ENCODE measurements at regions not wholly inside any gene's neighbourhood (a gene's known extent, or its start where the extent isn't known, plus 50 kb on each side); places are given as distances from the start of the nearest gene placed in this dataset.

DNA sequence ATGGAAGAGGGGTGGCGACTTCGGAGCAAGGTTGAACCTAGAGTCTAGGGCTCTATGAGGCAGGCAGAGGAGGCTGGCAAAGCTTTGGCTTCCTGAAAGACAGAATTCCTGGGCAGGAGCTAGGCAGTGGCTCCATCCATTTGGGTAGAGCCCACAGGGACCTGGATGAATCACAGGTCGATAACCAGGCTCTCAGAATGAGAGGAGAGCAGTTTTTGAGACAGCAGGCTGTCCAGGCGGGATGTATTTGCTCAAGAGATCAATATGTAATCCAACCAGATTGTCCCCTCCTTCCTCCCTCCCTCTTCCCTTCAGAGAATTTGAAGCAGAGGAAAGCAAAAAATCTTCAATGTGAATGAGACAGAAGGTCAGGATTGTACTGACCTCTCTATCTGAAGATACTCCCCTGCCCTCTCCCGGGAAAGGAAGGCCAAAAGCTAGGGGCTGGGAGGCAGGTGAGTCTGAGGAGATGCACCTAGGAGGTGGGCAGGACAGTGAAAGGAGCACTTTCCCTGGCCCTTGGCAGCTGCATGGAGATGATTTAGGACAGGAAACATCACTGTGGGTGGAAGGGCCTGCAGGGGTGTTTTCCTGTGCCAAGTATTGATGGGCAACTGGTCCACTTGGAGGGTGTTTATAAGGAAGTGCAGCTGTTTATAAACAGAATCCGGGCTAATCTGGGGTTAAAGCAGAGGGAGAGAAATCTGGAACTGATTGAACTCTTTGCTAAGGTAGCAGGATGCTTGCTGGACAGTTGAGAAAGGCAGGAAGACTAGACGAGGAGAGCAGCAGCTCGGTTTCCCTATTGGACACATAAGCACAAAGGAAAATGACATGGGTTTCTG is 212.4 kb upstream of the LRFN2 start:
- Mint-ChIP-seq H3K4me3 (no peak overlapping the region), H3K4me1 (peaks cover 12 to 25% (median 21%) of the 10 kb centered on the region in 3 donors), H3K27ac (no peak overlapping the region), H3K9me3 (no peaks in the 10 kb centered on the region), H3K36me3 (no peaks in the 10 kb centered on the region), H3K27me3 (peaks cover 0 to 10% (median 4%) of the 10 kb centered on the region in 3 donors)
- no peak for ATAC-seq (ENCODE audit: low read depth in 2 of 2)
- DNase-seq: no peak

DNA sequence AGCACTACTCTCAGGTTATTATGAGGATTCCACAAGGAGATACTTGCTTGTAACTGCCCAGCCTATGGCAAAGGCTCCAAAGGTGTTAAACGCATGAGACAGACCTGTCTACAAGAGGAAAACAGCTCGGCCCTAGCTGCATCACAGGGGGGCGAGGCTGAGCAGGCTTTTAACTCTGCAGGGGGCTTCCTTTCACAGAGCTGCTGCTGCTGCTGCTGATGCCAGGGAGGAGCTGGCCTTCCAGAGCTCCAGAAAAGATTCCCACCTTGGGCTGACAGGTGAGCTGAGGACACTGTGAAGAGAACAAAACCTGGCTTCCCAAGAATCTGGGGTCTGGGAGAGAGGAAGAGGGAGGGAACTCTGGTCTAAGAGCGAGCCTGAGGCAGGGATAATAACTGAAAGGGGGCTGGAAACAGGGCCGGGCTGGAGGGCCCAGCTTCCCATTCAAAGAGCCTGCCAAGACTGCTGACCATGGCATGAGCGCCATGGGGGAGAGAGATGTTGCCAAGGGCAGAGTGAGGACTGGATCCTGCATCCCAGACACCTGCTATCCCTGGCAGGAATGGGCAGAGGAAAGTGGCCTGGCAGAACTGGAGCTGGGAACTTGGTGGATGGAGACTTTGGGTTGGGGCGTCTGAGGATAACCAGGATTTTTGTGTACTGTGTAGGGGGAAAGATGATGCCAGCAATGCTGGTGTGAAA is 211.1 kb upstream of the LRFN2 start:
- Mint-ChIP-seq H3K4me3 (no peak overlapping the region), H3K9me3 (no peaks in the 10 kb centered on the region), H3K27ac (no peak overlapping the region), H3K4me1 (peaks cover 3 to 15% (median 8%) of the 10 kb centered on the region in 3 donors), H3K27me3 (peaks cover 0 to 10% (median 4%) of the 10 kb centered on the region in 3 donors), H3K36me3 (no peaks in the 10 kb centered on the region)
- no peak for ATAC-seq (ENCODE audit: low read depth in 2 of 2)
- no peak for DNase-seq

DNA sequence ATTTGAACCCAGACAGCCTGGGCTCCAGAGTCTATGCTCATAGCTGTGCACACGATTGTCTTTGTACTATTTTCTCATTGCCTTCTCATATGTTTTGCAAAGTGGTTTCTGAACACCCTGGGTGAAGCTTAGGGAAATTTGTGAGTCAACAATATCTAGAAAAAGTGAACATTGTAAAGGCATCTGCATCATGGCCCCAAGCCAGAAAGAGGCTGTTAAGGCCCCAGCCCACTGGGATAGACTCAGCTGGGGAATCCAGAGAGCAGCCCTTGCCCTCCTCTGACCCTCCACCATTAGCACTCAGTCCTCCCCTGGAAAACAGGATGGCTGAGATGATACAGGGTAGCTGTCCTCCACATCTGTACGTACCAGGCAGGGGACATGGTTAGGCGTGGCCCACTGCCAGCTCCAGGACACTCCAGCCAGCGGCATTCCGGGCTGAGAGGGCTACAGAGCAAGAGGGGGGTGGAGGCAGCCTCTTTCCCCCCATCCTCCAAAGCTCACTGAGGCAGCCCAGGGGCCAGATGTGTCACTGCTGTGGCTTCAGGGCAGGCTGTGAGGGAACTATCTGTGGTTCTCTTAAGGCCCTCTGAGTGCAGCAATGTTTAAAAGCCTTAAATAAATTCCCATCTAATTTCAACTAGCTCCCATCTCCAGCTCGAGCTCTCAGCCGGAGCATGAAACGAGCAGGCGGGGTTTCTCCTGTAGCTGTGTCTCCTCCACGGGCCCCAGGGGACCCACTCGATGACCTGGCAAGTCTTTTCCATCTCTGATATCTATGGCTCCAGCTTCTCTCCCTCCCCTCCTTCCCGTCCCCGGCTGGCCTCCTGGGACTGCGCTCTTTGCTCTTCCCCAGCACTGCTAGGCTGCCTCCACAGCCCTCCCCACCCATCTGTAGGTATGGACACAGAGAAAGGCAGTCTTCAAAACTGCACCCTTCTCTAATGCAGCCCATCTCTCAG is 209.4 kb upstream of the LRFN2 start:
- no peak for ATAC-seq (ENCODE audit: low read depth in 2 of 2)
- Mint-ChIP-seq H3K4me1 (peaks cover 0 to 2% (median 2%) of the 10 kb centered on the region in 3 donors), H3K4me3 (no peak overlapping the region), H3K27me3 (peaks cover 0 to 16% (median 4%) of the 10 kb centered on the region in 3 donors), H3K27ac (no peak overlapping the region), H3K9me3 (no peaks in the 10 kb centered on the region), H3K36me3 (no peaks in the 10 kb centered on the region)
- DNase-seq: no peak

DNA sequence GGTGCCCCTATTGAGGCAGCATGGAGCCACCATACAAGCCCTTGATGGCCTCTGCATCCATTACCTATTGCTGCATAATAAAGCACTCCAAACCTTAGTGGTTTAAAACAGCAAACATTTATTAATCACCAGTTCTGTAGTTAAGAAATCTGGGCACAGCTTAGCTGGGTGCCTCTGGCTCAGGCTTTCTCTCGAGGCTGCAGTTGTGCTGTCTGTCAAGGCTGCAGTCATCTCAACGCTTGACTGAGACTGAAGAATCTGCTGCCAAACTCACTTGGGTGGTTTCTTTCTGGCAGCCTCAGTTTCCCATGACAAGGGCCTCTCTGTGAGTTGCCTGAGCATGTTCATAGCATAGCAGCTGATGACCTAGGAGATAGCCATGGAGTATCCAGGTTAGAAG is 207.4 kb upstream of the LRFN2 start:
- no peak for DNase-seq
- peaks cover 0 to 17% (median 4%) of the 10 kb centered on the region in 3 donors for H3K27me3 Mint-ChIP-seq
- no peak for ATAC-seq (ENCODE audit: low read depth in 2 of 2)
- no peaks in the 10 kb centered on the region for H3K4me1 Mint-ChIP-seq
- H3K36me3 Mint-ChIP-seq: no peaks in the 10 kb centered on the region
- no peak overlapping the region for H3K4me3 Mint-ChIP-seq
- H3K27ac Mint-ChIP-seq: no peak overlapping the region
- H3K9me3 Mint-ChIP-seq: no peaks in the 10 kb centered on the region

DNA sequence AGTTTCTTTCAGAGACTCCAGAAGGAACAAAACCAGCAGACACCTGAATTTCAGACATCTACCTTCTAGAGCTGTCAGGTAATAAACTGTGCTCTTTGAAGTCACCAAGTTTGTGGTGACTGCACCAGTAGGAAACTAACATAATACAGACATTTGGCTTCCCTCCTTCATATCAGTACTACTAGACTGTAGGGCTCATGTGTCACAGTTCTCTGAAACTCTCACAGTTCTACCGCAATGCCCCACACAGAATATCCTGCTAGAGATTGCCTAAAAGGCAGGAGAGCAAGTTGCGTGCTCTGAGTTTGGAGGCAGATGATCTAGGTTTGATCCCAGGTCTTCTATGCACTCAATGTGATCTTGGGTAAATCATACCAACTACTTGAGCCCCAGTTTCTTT is 205.0 kb upstream of the LRFN2 start:
- no peak for ATAC-seq (ENCODE audit: low read depth in 2 of 2)
- Mint-ChIP-seq H3K27me3 (peaks cover 0 to 7% (median 0%) of the 10 kb centered on the region in 3 donors), H3K27ac (peak overlapping the region in 1 of 6 donors; percentile 49), H3K36me3 (no peaks in the 10 kb centered on the region), H3K4me3 (no peak overlapping the region), H3K9me3 (no peaks in the 10 kb centered on the region), H3K4me1 (peaks cover 7 to 10% (median 9%) of the 10 kb centered on the region in 3 donors)
- no peak for DNase-seq

DNA sequence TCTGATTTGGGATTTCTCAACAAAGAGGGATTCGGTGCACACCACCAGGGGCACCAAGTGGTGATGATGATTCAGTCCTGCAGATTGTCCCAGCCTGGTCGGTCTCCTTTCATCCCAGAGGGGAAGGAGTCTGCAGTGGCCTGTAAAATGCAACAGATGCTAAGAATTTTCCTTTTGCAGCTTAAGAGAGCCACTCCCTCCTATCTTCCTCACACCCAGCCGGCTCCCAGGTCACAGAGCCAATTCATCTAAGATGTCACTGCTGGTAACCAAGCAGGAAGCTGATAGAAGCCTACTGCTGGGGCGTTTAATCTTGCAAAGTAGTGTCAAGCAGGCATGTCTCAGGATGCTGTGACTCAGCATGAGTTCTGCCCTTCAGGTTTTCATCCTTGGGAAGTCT is 203.8 kb upstream of the LRFN2 start:
- peaks cover 0 to 7% (median 0%) of the 10 kb centered on the region in 3 donors for H3K27me3 Mint-ChIP-seq

DNA sequence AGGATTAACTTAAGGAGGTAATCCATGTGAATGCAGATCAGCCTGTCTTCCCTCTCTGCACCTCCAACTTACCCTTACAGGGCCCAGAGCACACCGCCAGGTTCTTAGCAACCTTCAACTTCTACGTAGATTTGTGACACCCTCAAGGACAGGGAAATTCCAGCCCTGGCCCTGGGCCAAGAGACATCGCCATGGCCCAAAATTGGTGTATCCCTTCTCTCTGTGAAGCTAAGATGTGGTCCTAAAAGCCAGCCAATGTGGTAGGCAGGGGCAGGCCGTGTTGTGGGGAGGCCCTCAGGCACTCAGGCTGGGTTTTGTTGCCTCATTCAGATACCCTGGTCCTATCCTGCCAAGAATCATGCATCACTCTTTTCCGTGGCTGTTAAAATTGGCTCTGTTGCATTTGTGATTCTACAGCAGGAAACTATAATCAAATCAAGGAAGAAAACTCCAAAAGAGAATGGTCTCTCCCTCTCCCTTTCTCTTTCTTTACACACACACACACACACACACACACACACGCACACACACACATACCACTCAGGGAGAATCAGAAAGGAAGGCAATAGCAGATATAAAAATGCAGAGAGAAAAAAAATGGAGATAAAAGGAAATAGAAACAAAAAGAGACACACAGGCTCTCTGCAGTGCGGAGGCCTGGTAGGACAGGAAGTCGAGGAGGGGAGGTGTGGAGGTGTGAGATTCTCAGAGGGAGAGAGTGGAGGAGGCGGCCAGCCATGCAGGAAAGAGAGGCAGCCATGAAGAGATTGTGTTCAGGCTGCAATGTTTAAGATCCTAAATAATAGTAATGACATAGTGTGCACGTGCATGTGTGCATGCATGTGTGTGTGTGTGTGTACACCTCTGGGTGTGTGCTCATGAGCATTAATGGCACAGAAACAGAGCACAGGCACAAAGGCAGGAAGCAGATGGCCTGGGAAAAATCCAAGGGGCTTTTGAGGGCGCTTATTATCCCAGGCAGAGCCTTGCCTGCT is 201.8 kb upstream of the LRFN2 start:
- H3K4me1 Mint-ChIP-seq: peaks cover 7 to 10% (median 9%) of the 10 kb centered on the region in 3 donors
- ATAC-seq (ENCODE audit: low read depth in 2 of 2): no peak
- H3K9me3 Mint-ChIP-seq: no peaks in the 10 kb centered on the region
- peak overlapping the region in 2 of 8 donors; percentile 35 to 36 for H3K4me3 Mint-ChIP-seq
- H3K27ac Mint-ChIP-seq: peak overlapping the region in 5 of 6 donors; percentile 7 to 85 (median 73)
- no peaks in the 10 kb centered on the region for H3K36me3 Mint-ChIP-seq
- no peak for DNase-seq
- peaks cover 4 to 7% (median 7%) of the 10 kb centered on the region in 3 donors for H3K27me3 Mint-ChIP-seq

More for the DNA sequence above, 203.8 kb upstream of the LRFN2 start:
- no peaks in the 10 kb centered on the region for H3K36me3 Mint-ChIP-seq
- H3K4me1 Mint-ChIP-seq: peaks cover 7 to 10% (median 9%) of the 10 kb centered on the region in 3 donors
- H3K27ac Mint-ChIP-seq: peak overlapping the region in 1 of 6 donors; percentile 9
- DNase-seq (no peak), ATAC-seq (ENCODE audit: low read depth in 2 of 2) (no peak)
- no peaks in the 10 kb centered on the region for H3K9me3 Mint-ChIP-seq
- no peak overlapping the region for H3K4me3 Mint-ChIP-seq

DNA sequence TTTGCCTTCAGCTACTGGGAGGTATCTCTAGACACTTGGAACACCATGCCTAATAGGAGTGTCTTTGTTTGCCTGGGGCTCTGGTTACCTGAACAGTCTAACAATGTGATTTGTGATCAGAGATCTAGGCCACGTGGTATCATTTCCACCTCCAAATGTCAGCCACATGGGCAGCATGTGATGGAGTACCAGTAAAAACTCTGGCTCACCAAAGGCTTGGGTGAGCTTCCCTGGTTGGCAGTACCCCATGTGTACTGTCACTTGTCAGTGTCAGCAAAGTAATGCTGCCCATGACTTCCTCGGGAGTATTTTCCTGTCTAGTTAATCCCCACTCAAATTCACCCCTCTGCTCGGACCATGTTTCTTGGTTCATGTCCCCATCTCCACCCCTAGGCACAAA is 195.2 kb upstream of the LRFN2 start:
- H3K36me3 Mint-ChIP-seq: no peaks in the 10 kb centered on the region
- H3K4me3 Mint-ChIP-seq: no peak overlapping the region
- no peak overlapping the region for H3K27ac Mint-ChIP-seq
- ATAC-seq (ENCODE audit: low read depth in 2 of 2) (no peak), DNase-seq (no peak)
- H3K27me3 Mint-ChIP-seq: peaks cover 0 to 7% (median 4%) of the 10 kb centered on the region in 3 donors
- H3K4me1 Mint-ChIP-seq: no peaks in the 10 kb centered on the region
- H3K9me3 Mint-ChIP-seq: no peaks in the 10 kb centered on the region

DNA sequence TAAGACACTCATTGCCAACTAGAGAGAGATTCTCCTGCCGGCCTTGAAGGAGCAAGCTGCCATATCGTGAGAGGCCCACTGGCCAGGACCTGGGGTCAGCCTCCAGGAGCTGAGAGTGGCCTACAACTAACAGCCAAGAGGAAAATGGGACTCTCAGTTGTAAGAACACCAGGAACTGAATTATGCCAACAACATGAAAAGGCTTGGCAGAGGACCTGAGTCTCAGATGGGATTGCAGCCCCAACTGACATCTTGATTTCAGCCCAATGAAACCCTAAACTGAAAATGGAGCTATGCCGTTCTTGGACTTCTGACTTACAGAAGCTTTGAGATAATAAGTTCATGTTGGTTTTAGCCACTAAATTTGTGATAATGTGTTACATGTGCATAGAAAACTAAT is 193.5 kb upstream of the LRFN2 start:
- H3K9me3 Mint-ChIP-seq: no peaks in the 10 kb centered on the region
- no peak for ATAC-seq (ENCODE audit: low read depth in 2 of 2)
- no peak overlapping the region for H3K4me3 Mint-ChIP-seq
- no peaks in the 10 kb centered on the region for H3K36me3 Mint-ChIP-seq
- H3K4me1 Mint-ChIP-seq: no peaks in the 10 kb centered on the region
- no peak for DNase-seq
- H3K27me3 Mint-ChIP-seq: peaks cover 0 to 6% (median 4%) of the 10 kb centered on the region in 3 donors
- no peak overlapping the region for H3K27ac Mint-ChIP-seq

DNA sequence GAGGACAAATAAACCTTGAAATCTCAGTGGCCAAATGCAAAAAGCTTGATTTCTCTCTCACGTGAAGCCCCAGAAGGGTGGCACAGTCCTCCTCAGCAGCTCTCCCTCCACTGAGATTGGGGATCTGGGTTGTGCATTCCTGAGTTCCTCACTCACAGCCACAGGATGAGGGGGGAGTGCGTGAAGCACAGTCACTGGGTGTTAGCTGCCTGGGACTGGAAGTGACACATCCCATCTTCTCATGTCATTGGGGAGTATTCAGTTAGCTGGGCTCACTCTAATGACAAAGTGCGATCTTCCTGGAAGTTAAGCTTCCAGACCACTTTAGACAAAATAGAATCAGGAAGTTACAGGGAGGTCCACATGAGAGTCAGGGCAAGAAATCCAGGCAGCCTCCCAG is 192.2 kb upstream of the LRFN2 start:
- DNase-seq (no peak), ATAC-seq (ENCODE audit: low read depth in 2 of 2) (no peak)
- Mint-ChIP-seq H3K27me3 (no peaks in the 10 kb centered on the region), H3K36me3 (no peaks in the 10 kb centered on the region), H3K4me3 (no peak overlapping the region), H3K27ac (no peak overlapping the region), H3K9me3 (no peaks in the 10 kb centered on the region), H3K4me1 (no peaks in the 10 kb centered on the region)

DNA sequence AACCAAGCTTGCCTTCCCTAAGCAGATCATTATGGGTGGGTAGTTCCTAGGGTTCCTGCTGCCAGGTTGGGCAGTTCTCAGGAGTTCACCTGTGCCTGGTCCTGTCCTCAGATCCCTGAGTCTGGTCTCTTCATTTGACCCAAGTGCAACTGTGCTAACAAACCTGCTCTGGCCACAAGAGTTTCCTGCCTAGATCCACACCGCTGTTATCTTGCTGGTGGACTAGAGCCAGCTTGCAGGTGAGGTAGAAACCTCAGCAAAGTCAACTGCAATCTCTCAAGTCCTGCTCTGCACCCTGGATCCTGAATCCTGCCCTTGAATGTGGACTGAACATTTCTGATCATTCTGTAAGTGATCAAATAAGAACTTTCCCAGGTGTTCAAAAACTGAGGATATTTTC is 191.8 kb upstream of the LRFN2 start:
- H3K36me3 Mint-ChIP-seq: no peaks in the 10 kb centered on the region
- H3K27ac Mint-ChIP-seq: no peak overlapping the region

DNA sequence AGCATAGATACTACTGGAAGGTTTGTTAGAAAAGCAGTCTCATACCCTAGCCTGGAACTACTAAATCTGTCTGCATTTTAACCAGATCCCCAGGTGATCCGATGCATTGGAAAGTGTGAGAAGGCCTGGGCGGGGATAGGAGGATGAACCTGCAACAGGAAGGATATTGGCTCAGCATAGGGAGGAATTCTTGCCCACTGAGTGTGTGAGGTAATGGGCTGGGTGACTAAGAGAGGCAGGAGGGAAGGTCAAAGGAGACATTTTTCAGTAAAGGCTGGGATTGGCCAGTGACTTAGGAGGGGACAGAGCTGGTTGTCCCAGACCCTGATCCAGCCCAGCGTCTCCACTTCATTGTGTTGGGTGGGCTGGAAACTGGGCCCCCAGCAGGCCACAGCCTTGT is 191.0 kb upstream of the LRFN2 start:
- Mint-ChIP-seq H3K4me1 (no peaks in the 10 kb centered on the region), H3K27ac (no peak overlapping the region)
- no peak for ATAC-seq (ENCODE audit: low read depth in 2 of 2)

More for the DNA sequence above, 191.8 kb upstream of the LRFN2 start:
- ATAC-seq (ENCODE audit: low read depth in 2 of 2) (no peak), DNase-seq (no peak)
- Mint-ChIP-seq H3K4me3 (no peak overlapping the region), H3K9me3 (no peaks in the 10 kb centered on the region), H3K27me3 (no peaks in the 10 kb centered on the region), H3K4me1 (no peaks in the 10 kb centered on the region)

More for the DNA sequence above, 191.0 kb upstream of the LRFN2 start:
- Mint-ChIP-seq H3K9me3 (no peaks in the 10 kb centered on the region), H3K27me3 (no peaks in the 10 kb centered on the region), H3K4me3 (no peak overlapping the region), H3K36me3 (no peaks in the 10 kb centered on the region)
- no peak for DNase-seq
